Smooth muscle cell (in vitro differentiated cells): ENCODE measurements at regions not wholly inside any gene's neighbourhood (a gene's known extent, or its start where the extent isn't known, plus 50 kb on each side); places are given as distances from the start of the nearest gene placed in this dataset.

Experiments used
- DNase-seq: peaks from one replicate; lab custom pipeline; 2025; ENCODE audit not compliant: unreplicated experiment; lab: John Stamatoyannopoulos, UW
- H2AFZ ChIP-seq: fragments of 200-600 bp; sonication (generic); 2 replicates; pipeline ENCODE4 v1.6.0; 2016; ENCODE audit warnings: antibody characterized with exemption, low read depth, mild to moderate bottlenecking
- H3F3A ChIP-seq: fragments of 200-600 bp; sonication (generic); 2 replicates; pipeline ENCODE4 v1.6.0; 2017; ENCODE audit warnings: antibody characterized with exemption, low read depth
- H3K27ac ChIP-seq: fragments of 200-600 bp; sonication (generic); 2 replicates; pipeline ENCODE4 v1.5.1; 2016; ENCODE audit warnings: low read depth, mild to moderate bottlenecking
- H3K27me3 ChIP-seq: fragments of 200-600 bp; sonication (generic); 2 replicates; pipeline ENCODE4 v1.6.1; 2016; ENCODE audit warnings: low read depth, mild to moderate bottlenecking
- H3K36me3 ChIP-seq: fragments of 200-600 bp; sonication (generic); 2 replicates; pipeline ENCODE4 v1.5.1; 2016; ENCODE audit warnings: low read depth
- H3K4me1 ChIP-seq: fragments of 200-600 bp; sonication (generic); 2 replicates; pipeline ENCODE4 v1.5.1; 2016; ENCODE audit warnings: low read depth
- H3K4me2 ChIP-seq: fragments of 200-600 bp; sonication (generic); 2 replicates; pipeline ENCODE4 v1.6.0; 2016; ENCODE audit warnings: mild to moderate bottlenecking
- H3K4me3 ChIP-seq: fragments of 200-600 bp; sonication (generic); 2 replicates; pipeline ENCODE4 v1.5.1; 2016; ENCODE audit warnings: mild to moderate bottlenecking
- H3K79me2 ChIP-seq: fragments of 200-600 bp; sonication (generic); 2 replicates; pipeline ENCODE4 v1.6.0; 2016; ENCODE audit warnings: low read depth, mild to moderate bottlenecking
- H3K9ac ChIP-seq: fragments of 200-600 bp; sonication (generic); 2 replicates; pipeline ENCODE4 v1.6.0; 2016; ENCODE audit warnings: low read depth
- H3K9me3 ChIP-seq: fragments of 200-600 bp; sonication (generic); replicated peaks from 2 replicates; pipeline ENCODE4 v1.5.1; 2016; ENCODE audit warnings: low read depth
- H4K20me1 ChIP-seq: fragments of 200-600 bp; sonication (generic); 2 replicates; pipeline ENCODE4 v1.6.0; 2016; ENCODE audit warnings: low read depth
- WGBS: methylation state at CpG from one replicate; pipeline ENCODE4 v1.1.7; 2016; ENCODE audit warnings: low lambda C conversion rate; 5-methylcytosine and 5-hydroxymethylcytosine counted together
- TF ChIP-seq, protein P1 (sequence below): fragments of 200-600 bp; sonication (generic); IDR thresholded peaks from 2 replicates; pipeline ENCODE4 v1.5.1; 2017; ENCODE audit warnings: borderline replicate concordance, mild to moderate bottlenecking, antibody characterized with exemption; ENCODE audit not compliant: insufficient read depth, poor library complexity, severe bottlenecking

DNA sequence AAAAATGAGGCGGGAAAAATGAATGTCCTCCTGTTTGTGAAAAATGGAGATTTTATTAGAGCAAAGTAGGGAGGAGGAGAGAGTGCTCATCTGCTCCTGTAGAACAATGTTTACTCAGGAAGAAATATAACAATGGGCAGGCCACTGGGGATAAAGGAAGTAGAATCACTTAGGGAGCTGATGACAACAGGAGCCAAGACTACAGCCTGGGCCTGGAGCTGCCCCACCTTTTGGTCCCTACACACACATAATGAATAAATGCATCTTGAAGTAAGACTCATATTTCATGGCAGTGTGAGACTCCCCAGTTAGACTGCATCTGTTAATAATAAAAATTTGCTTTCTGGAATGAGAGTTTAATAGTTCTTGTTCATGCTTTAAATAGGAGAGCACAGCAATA lies 1939.8 kb downstream of the EFNA5 start:
- H3K4me1 ChIP-seq: no peaks in the 10 kb centered on the region
- H3K79me2 ChIP-seq: no peaks in the 10 kb centered on the region
- no peak overlapping the region for H3K27ac ChIP-seq
- TF ChIP-seq, protein P1, sequence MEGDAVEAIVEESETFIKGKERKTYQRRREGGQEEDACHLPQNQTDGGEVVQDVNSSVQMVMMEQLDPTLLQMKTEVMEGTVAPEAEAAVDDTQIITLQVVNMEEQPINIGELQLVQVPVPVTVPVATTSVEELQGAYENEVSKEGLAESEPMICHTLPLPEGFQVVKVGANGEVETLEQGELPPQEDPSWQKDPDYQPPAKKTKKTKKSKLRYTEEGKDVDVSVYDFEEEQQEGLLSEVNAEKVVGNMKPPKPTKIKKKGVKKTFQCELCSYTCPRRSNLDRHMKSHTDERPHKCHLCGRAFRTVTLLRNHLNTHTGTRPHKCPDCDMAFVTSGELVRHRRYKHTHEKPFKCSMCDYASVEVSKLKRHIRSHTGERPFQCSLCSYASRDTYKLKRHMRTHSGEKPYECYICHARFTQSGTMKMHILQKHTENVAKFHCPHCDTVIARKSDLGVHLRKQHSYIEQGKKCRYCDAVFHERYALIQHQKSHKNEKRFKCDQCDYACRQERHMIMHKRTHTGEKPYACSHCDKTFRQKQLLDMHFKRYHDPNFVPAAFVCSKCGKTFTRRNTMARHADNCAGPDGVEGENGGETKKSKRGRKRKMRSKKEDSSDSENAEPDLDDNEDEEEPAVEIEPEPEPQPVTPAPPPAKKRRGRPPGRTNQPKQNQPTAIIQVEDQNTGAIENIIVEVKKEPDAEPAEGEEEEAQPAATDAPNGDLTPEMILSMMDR: no peak
- H3K4me2 ChIP-seq: no peak overlapping the region
- H3K4me3 ChIP-seq: no peak overlapping the region
- H3K9me3 ChIP-seq: no peaks in the 10 kb centered on the region
- H3F3A ChIP-seq: no peaks in the 10 kb centered on the region
- no peak for DNase-seq
- no peaks in the 10 kb centered on the region for H3K27me3 ChIP-seq
- no peaks in the 10 kb centered on the region for H4K20me1 ChIP-seq
- no peaks in the 10 kb centered on the region for H3K36me3 ChIP-seq
- no peak overlapping the region for H3K9ac ChIP-seq
- H2AFZ ChIP-seq: no peak overlapping the region
- WGBS: 92% methylated on average over 1 of the region's 1 CpG

DNA sequence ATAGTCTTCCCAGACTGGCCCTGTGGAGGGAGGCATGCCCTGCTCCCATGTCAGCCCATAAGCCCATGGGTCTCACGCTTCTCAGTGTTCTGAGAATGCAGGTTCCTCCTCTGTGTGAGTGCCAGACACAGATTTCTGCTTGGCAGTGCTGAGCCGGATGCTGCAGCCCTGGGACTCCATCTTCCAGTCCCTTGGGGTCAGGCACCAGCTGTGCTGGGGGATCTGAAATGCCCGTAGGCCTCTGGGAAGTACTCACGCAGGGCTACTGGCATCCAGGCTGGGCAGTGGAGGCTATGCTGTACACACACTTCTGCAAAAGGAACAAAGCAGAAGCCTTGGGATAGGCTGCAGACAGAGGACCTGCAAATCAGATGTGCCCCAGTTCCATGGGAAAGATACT lies 1944.6 kb downstream of the EFNA5 start:
- Histone ChIP-seq H3K27ac (no peak overlapping the region), H2AFZ (no peak overlapping the region), H3F3A (no peaks in the 10 kb centered on the region), H3K4me3 (no peak overlapping the region), H3K36me3 (no peaks in the 10 kb centered on the region), H3K27me3 (no peaks in the 10 kb centered on the region), H3K4me1 (no peaks in the 10 kb centered on the region), H3K4me2 (no peak overlapping the region), H3K9me3 (no peaks in the 10 kb centered on the region), H3K79me2 (no peaks in the 10 kb centered on the region), H3K9ac (no peak overlapping the region), H4K20me1 (no peaks in the 10 kb centered on the region)
- WGBS: 92% methylated on average over 4 of the region's 4 CpGs
- no peak for DNase-seq
- TF ChIP-seq, protein P1: no peak

DNA sequence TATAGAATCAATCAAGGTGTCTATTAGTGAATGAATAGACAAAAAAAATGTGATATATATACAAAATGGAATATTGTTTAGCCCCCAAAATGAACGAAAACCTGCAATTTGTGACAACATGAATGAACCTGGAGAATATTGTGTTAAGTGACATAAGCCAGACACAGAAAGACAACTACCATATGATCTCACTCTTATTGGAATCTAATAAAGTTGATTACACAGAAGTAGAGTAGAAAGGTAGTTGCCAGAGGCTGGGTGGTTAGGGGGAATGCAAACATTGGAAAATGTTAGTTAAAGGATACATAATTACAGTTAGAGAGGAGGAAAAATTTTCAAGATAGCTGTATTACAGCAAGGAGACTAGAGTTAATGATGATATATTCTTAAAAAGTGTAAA lies 1962.3 kb downstream of the EFNA5 start:
- Histone ChIP-seq H4K20me1 (no peaks in the 10 kb centered on the region), H2AFZ (no peak overlapping the region), H3K36me3 (no peaks in the 10 kb centered on the region), H3K9me3 (peaks cover 4% of the 10 kb centered on the region), H3K4me3 (no peak overlapping the region), H3K4me2 (no peak overlapping the region), H3K79me2 (no peaks in the 10 kb centered on the region), H3F3A (no peaks in the 10 kb centered on the region), H3K4me1 (no peaks in the 10 kb centered on the region), H3K9ac (no peak overlapping the region), H3K27me3 (no peaks in the 10 kb centered on the region), H3K27ac (no peak overlapping the region)
- WGBS: 69% methylated on average over 1 of the region's 1 CpG
- TF ChIP-seq, protein P1: no peak
- DNase-seq: no peak

DNA sequence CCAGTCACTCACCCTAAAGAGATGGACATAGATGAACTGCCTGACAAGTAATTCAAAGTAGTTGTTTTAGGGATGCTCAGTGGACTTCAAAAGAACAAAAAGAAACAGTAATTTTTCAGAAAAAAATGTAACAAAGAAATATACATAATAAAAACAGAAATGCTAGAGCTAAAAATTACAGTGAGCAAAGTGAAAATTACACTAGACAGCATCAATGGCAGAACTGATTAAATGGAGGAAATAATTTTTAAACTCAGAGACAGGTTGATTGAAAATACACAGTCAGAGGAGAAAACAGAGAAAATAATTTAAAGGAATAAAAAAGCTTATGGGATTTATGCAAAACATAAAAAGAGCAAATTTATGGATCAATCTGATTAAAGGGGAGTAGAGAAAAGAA lies 1968.4 kb downstream of the EFNA5 start:
- H3K9me3 ChIP-seq: peaks cover 18% of the 10 kb centered on the region
- H3K27me3 ChIP-seq: no peaks in the 10 kb centered on the region
- H3F3A ChIP-seq: no peaks in the 10 kb centered on the region
- H4K20me1 ChIP-seq: no peaks in the 10 kb centered on the region
- TF ChIP-seq, protein P1: no peak
- H3K36me3 ChIP-seq: no peaks in the 10 kb centered on the region
- H3K4me2 ChIP-seq: no peak overlapping the region
- no peak overlapping the region for H3K27ac ChIP-seq
- no peak overlapping the region for H3K4me3 ChIP-seq
- H2AFZ ChIP-seq: no peak overlapping the region
- H3K9ac ChIP-seq: no peak overlapping the region
- no peaks in the 10 kb centered on the region for H3K4me1 ChIP-seq
- H3K79me2 ChIP-seq: no peaks in the 10 kb centered on the region
- DNase-seq: no peak
